A673 (cell line): ENCODE measurements at regions not wholly inside any gene's neighbourhood (a gene's known extent, or its start where the extent isn't known, plus 50 kb on each side); places are given as distances from the start of the nearest gene placed in this dataset.

ENCODE experiments used
- BruUV-seq: library from RNA; stranded (reverse); fragments of 400-500 nt; replicated peaks from 2 replicates; lab custom pipeline; 2021; lab: Mats Ljungman, UMichigan
- CTCF ChIA-PET: fragments of 300-600 bp; sonication (Branson Sonifier 250); formaldehyde crosslinking; loops from one replicate; lab custom pipeline; 2022; ENCODE audit warnings: antibody characterized with exemption; lab: Charles Lee
- POLR2A ChIA-PET: fragments of 300-600 bp; sonication (Branson Sonifier 250); formaldehyde crosslinking; loops from one replicate; lab custom pipeline; 2022; ENCODE audit warnings: antibody characterized with exemption; ENCODE audit not compliant: low non-redundant PET; lab: Charles Lee
- DNase-seq: peaks from one replicate; pipeline ENCODE4 v3.0.0-alpha.2; 2015; ENCODE audit warnings: low spot score
- H3K27ac ChIP-seq: fragments of 200-600 bp; sonication (generic); 2 replicates; pipeline ENCODE4 v1.5.1; 2016; ENCODE audit warnings: mixed run types, low read depth, mild to moderate bottlenecking, mixed read lengths, antibody characterized with exemption, low read length; ENCODE audit not compliant: poor library complexity, severe bottlenecking
- H3K27me3 ChIP-seq: fragments of 200-600 bp; sonication (generic); replicated peaks from 2 replicates; pipeline ENCODE4 v1.6.1; 2017; ENCODE audit warnings: mixed run types, low read depth, mild to moderate bottlenecking, mixed read lengths, antibody characterized with exemption, low read length; ENCODE audit not compliant: insufficient read depth, poor library complexity
- H3K36me3 ChIP-seq: fragments of 200-600 bp; sonication (generic); 2 replicates; pipeline ENCODE4 v1.6.1; 2016; ENCODE audit warnings: mixed run types, mild to moderate bottlenecking, mixed read lengths, antibody characterized with exemption, low read length; ENCODE audit not compliant: insufficient read depth, poor library complexity, severe bottlenecking
- H3K4me1 ChIP-seq: fragments of 200-600 bp; sonication (generic); 2 replicates; pipeline ENCODE4 v1.6.1; 2017; ENCODE audit warnings: mixed run types, mild to moderate bottlenecking, mixed read lengths, antibody characterized with exemption, low read length; ENCODE audit not compliant: insufficient read depth, poor library complexity, severe bottlenecking
- H3K4me3 ChIP-seq: fragments of 200-600 bp; sonication (generic); 2 replicates; pipeline ENCODE4 v1.5.1; 2016; ENCODE audit warnings: low read depth, mixed run types, mild to moderate bottlenecking, mixed read lengths, low read length; ENCODE audit not compliant: poor library complexity, severe bottlenecking
- H3K9me3 ChIP-seq: fragments of 200-600 bp; sonication (generic); 2 replicates; pipeline ENCODE4 v1.6.1; 2016; ENCODE audit warnings: mixed run types, low read depth, mild to moderate bottlenecking, mixed read lengths, antibody characterized with exemption, low read length; ENCODE audit not compliant: poor library complexity, severe bottlenecking
- EZH2 ChIP-seq: fragments of 200-600 bp; sonication (generic); IDR thresholded peaks from 2 replicates; pipeline ENCODE4 v1.6.1; 2017; ENCODE audit warnings: borderline replicate concordance, low read depth, mild to moderate bottlenecking, mixed read lengths, antibody characterized with exemption, low read length; ENCODE audit not compliant: poor library complexity, severe bottlenecking
- intact Hi-C: fragments of 100-400 bp; cut with micrococcal nuclease; formaldehyde crosslinking; loops from one replicate; pipeline ENCODE4 v1.10.0; 2022; ENCODE audit not compliant: unreplicated experiment
- TF ChIP-seq, protein P1 (sequence below): fragments of 300-800, 200-600 bp; sonication (generic); conservative IDR thresholded peaks from 2 replicates; pipeline ENCODE4 v1.5.1; 2017; ENCODE audit warnings: low read depth, mild to moderate bottlenecking, antibody characterized with exemption, low read length, moderate library complexity, mixed read lengths

DNA sequence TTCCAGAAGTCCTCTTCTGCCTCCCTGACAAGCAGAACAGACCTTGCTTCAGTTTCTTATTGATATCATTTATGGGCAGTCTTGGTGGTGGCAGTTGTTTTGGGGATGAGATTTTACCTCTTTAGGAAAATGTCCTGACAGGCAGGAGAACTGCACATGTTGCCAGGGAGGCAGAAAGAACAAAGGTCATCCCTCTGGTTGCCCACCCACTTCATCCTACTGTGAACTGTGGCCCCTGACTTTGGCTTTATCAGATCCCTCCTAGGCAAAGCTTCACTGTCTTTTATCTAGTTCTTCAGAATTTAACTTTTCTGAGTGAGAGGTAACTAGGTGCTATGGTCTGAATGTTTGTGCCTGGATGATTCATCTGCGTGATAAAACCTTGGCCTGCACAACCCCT lies 2071.3 kb upstream of the CELF4 start:
- ChIA-PET POLR2A (no interaction called here), CTCF (no interaction called here)
- Histone ChIP-seq H3K36me3 (no peaks in the 10 kb centered on the region), H3K4me1 (no peaks in the 10 kb centered on the region), H3K27ac (no peak overlapping the region), H3K4me3 (no peak overlapping the region), H3K27me3 (no peaks in the 10 kb centered on the region), H3K9me3 (no peaks in the 10 kb centered on the region)
- TF ChIP-seq, protein P1, sequence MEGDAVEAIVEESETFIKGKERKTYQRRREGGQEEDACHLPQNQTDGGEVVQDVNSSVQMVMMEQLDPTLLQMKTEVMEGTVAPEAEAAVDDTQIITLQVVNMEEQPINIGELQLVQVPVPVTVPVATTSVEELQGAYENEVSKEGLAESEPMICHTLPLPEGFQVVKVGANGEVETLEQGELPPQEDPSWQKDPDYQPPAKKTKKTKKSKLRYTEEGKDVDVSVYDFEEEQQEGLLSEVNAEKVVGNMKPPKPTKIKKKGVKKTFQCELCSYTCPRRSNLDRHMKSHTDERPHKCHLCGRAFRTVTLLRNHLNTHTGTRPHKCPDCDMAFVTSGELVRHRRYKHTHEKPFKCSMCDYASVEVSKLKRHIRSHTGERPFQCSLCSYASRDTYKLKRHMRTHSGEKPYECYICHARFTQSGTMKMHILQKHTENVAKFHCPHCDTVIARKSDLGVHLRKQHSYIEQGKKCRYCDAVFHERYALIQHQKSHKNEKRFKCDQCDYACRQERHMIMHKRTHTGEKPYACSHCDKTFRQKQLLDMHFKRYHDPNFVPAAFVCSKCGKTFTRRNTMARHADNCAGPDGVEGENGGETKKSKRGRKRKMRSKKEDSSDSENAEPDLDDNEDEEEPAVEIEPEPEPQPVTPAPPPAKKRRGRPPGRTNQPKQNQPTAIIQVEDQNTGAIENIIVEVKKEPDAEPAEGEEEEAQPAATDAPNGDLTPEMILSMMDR, result no peak
- TF ChIP-seq EZH2, result no peak
- intact Hi-C loops, result no loop called here
- DNase-seq, result no peak
- no TSS peak for BruUV-seq

DNA sequence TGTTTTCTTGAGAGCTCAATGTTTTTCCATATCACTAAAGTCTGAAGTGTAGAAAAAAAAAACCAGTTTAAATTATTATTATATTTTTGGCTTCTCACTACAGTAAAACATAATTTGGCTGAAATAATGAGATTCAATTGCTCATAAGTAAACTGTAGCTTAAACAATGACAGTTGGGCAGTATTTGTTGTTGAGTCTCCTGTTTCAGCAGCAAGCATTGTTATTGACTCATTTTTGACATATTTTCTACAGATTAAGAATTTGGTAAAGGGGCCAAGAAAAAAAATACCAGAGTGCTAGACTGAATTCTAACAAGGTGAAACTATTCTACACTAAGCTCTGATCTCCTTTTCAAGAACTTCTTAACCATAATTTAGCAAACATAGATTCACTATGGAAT lies 2070.4 kb upstream of the CELF4 start:
- ChIA-PET POLR2A (no interaction called here), CTCF (no interaction called here)
- Histone ChIP-seq H3K27ac (no peak overlapping the region), H3K4me3 (no peak overlapping the region), H3K9me3 (no peaks in the 10 kb centered on the region), H3K4me1 (peaks cover 3% of the 10 kb centered on the region), H3K36me3 (no peaks in the 10 kb centered on the region), H3K27me3 (no peaks in the 10 kb centered on the region)
- intact Hi-C loops, result no loop called here
- BruUV-seq, result no TSS peak
- TF ChIP-seq EZH2, result no peak
- TF ChIP-seq, protein P1, result no peak
- DNase-seq, result no peak

DNA sequence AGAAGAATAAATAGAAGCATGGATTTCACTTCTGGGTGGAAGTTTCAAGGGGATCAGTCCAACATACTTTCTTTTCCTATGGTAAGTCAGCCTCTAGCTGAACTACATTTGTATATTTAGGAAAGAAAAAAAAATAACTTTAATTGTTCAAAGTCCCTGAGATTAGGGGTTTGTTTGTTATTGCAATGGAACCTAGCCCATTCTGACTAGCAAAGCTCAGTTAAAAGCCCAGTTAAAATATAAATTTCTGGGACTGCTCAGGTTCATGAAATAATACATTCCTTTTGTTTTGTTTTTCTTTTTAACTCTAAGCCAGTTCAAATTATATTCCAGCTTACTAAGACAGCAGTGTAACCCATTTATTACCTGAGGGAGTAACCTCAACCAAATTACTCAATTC lies 2069.6 kb upstream of the CELF4 start:
- BruUV-seq, result no TSS peak
- intact Hi-C loops, result no loop called here
- H3K4me3 ChIP-seq, result no peak overlapping the region
- no peaks in the 10 kb centered on the region for H3K9me3 ChIP-seq
- no peaks in the 10 kb centered on the region for H3K27me3 ChIP-seq
- no peak overlapping the region for H3K27ac ChIP-seq
- ChIA-PET POLR2A (interaction anchor here (0.6 kb wide), 1 partner anchor 297 kb away, joined by 3 read pairs; no protein-coding TSS in a partner anchor), CTCF (no interaction called here)
- no peak for DNase-seq
- TF ChIP-seq EZH2, result no peak
- TF ChIP-seq, protein P1, result no peak
- peaks cover 4% of the 10 kb centered on the region for H3K4me1 ChIP-seq
- H3K36me3 ChIP-seq, result no peaks in the 10 kb centered on the region
